ENCODE measurements at regions not wholly inside any gene's neighbourhood (a gene's known extent, or its start where the extent isn't known, plus 50 kb on each side); places are given as distances from the start of the nearest gene placed in this dataset.

- H3K4me3 ChIP-seq (ENCODE audit: insufficient read depth, low read depth, low read length), result no peak overlapping the region
- H3K27ac Mint-ChIP-seq (ENCODE audit: unreplicated experiment), result no peak overlapping the region
Observed at GRCh38 chr15:47013446-47013845, 703.9 kb upstream of the SEMA6D start.

GRCh38 chr15:47027322-47027946 is 689.9 kb upstream of the SEMA6D start:
- Histone ChIP-seq H3K4me2 (ENCODE audit: low read length) (no peak overlapping the region), H3K4me1 (ENCODE audit: insufficient read depth, low read length) (no peaks in the 10 kb centered on the region), H2AFZ (ENCODE audit: low read depth, low read length) (no peak overlapping the region), H3K27me3 (ENCODE audit: insufficient read depth, low read length) (no peaks in the 10 kb centered on the region), H3K36me3 (ENCODE audit: insufficient read depth, low read length) (no peaks in the 10 kb centered on the region), H3K9ac (ENCODE audit: low read length) (no peak overlapping the region), H4K20me1 (ENCODE audit: insufficient read depth, low read length) (no peaks in the 10 kb centered on the region), H3K27ac (ENCODE audit: low read depth, low read length) (no peak overlapping the region), H3K4me3 (ENCODE audit: insufficient read depth, low read depth, low read length) (no peak overlapping the region), H3K9me3 (ENCODE audit: insufficient read depth, low read depth, low read length) (no peaks in the 10 kb centered on the region), H3K79me2 (ENCODE audit: insufficient read depth, low read length) (no peaks in the 10 kb centered on the region)
- peaks cover 5% of the 10 kb centered on the region for H3K9me3 Mint-ChIP-seq (ENCODE audit: unreplicated experiment)
- FAIRE-seq, result no peak
- H3K4me3 Mint-ChIP-seq (ENCODE audit: unreplicated experiment), result no peak overlapping the region
- no peaks in the 10 kb centered on the region for H3K36me3 Mint-ChIP-seq (ENCODE audit: low read depth, unreplicated experiment)
- peaks cover 5% of the 10 kb centered on the region for H3K4me1 Mint-ChIP-seq (ENCODE audit: low read depth, unreplicated experiment)
- DNase-seq (ENCODE audit: low read depth), result no peak
- H3K27me3 Mint-ChIP-seq (ENCODE audit: low read depth, unreplicated experiment), result peaks cover 2% of the 10 kb centered on the region
- no peak overlapping the region for H3K27ac Mint-ChIP-seq (ENCODE audit: unreplicated experiment)
- TF ChIP-seq CTCF (IDR thresholded peaks at IDR 0.05; ENCODE audit: insufficient read depth, low read depth, low read length) (no peak), EZH2 (IDR thresholded peaks at IDR 0.05; ENCODE audit: insufficient read depth, low read length) (no peak)

More at GRCh38 chr15:47013446-47013845, 703.9 kb upstream of the SEMA6D start:
- H3K4me3 Mint-ChIP-seq (ENCODE audit: unreplicated experiment), result no peak overlapping the region
- Histone ChIP-seq H3K9ac (ENCODE audit: low read length) (no peak overlapping the region), H3K4me2 (ENCODE audit: low read length) (no peak overlapping the region), H3K27me3 (ENCODE audit: insufficient read depth, low read length) (no peaks in the 10 kb centered on the region), H2AFZ (ENCODE audit: low read depth, low read length) (no peak overlapping the region), H3K4me1 (ENCODE audit: insufficient read depth, low read length) (no peaks in the 10 kb centered on the region), H4K20me1 (ENCODE audit: insufficient read depth, low read length) (no peaks in the 10 kb centered on the region), H3K36me3 (ENCODE audit: insufficient read depth, low read length) (no peaks in the 10 kb centered on the region), H3K9me3 (ENCODE audit: insufficient read depth, low read depth, low read length) (peaks cover 9% of the 10 kb centered on the region), H3K27ac (ENCODE audit: low read depth, low read length) (no peak overlapping the region), H3K79me2 (ENCODE audit: insufficient read depth, low read length) (no peaks in the 10 kb centered on the region)
- FAIRE-seq (no peak), DNase-seq (ENCODE audit: low read depth) (no peak)
- no peak for TF ChIP-seq EZH2 (IDR thresholded peaks at IDR 0.05; ENCODE audit: insufficient read depth, low read length)
- TF ChIP-seq CTCF (IDR thresholded peaks at IDR 0.05; ENCODE audit: insufficient read depth, low read depth, low read length), result no peak
- no peaks in the 10 kb centered on the region for H3K27me3 Mint-ChIP-seq (ENCODE audit: low read depth, unreplicated experiment)
- no peaks in the 10 kb centered on the region for H3K9me3 Mint-ChIP-seq (ENCODE audit: unreplicated experiment)
- no peaks in the 10 kb centered on the region for H3K36me3 Mint-ChIP-seq (ENCODE audit: low read depth, unreplicated experiment)
- no peaks in the 10 kb centered on the region for H3K4me1 Mint-ChIP-seq (ENCODE audit: low read depth, unreplicated experiment)

All from astrocyte (in vitro differentiated cells and primary cell).